Activated T-cell treated with anti-CD3 and anti-CD28 coated beads, Interleukin-2, amount 50 U/mL, for 72 hours (primary cell): ENCODE measurements at regions not wholly inside any gene's neighbourhood (a gene's known extent, or its start where the extent isn't known, plus 50 kb on each side); places are given as distances from the start of the nearest gene placed in this dataset.
"Not testable (repeated sequence)": the region's sequence is repeated elsewhere in the genome, so short reads cannot be mapped to it uniquely, and the experiment has no call there.

Experiments
- ATAC-seq, 2 donors: fragments of 150-1000 bp; cut with Tn5 transposase; replicated peaks in 1 of 2; 2 replicates each; pipeline ENCODE4 v1.10.0; 2021; ENCODE audit warnings: moderate library complexity in 2 of 2, mild to moderate bottlenecking in 1 of 2
- DNase-seq, 2 donors: peaks; one replicate each; pipeline ENCODE4 v3.0.0; 2021 to 2022; ENCODE audit warnings: mixed read lengths in 1 of 2
- H3K27ac Mint-ChIP-seq: one replicate; pipeline ENCODE4 v1.8.0; 2022; ENCODE audit warnings: mild to moderate bottlenecking, moderate library complexity, mixed read lengths
- H3K27me3 Mint-ChIP-seq: one replicate; pipeline ENCODE4 v1.8.0; 2022; ENCODE audit warnings: low read depth, mixed read lengths
- H3K36me3 Mint-ChIP-seq, 2 donors: one replicate each; pipeline ENCODE4 v1.8.0; 2022; ENCODE audit warnings: mixed read lengths in 2 of 2, mild to moderate bottlenecking in 1 of 2; ENCODE audit not compliant: insufficient read depth in 2 of 2
- H3K4me1 Mint-ChIP-seq: one replicate; pipeline ENCODE4 v1.8.0; 2022; ENCODE audit warnings: low read depth, mixed read lengths
- H3K4me3 Mint-ChIP-seq, 2 donors: one replicate each; pipeline ENCODE4 v1.8.0; 2022; ENCODE audit warnings: mild to moderate bottlenecking in 2 of 2, mixed read lengths in 2 of 2, moderate library complexity in 2 of 2
- H3K9me3 Mint-ChIP-seq, 2 donors: one replicate each; pipeline ENCODE4 v1.8.0; 2022; ENCODE audit warnings: mixed read lengths in 2 of 2

- ATAC-seq: no peak
- Mint-ChIP-seq H3K27me3 (no peaks in the 10 kb centered on the region), H3K9me3 (peaks cover 7 to 12% of the 10 kb centered on the region in 2 donors), H3K27ac (no peak overlapping the region), H3K36me3 (no peaks in the 10 kb centered on the region), H3K4me3 (no peak overlapping the region), H3K4me1 (no peaks in the 10 kb centered on the region)
- no peak for DNase-seq
Measured at GRCh38 chr7:34445653-34446052, 212.4 kb upstream of the NPSR1 start.

GRCh38 chr7:34448531-34448930 lies 209.5 kb upstream of the NPSR1 start:
- DNase-seq, H3K36me3 Mint-ChIP-seq, H3K27ac Mint-ChIP-seq, H3K4me1 Mint-ChIP-seq, H3K4me3 Mint-ChIP-seq, H3K27me3 Mint-ChIP-seq, ATAC-seq: not testable (repeated sequence)
- peaks cover 7 to 12% of the 10 kb centered on the region in 2 donors for H3K9me3 Mint-ChIP-seq

GRCh38 chr7:34449765-34450164 lies 208.3 kb upstream of the NPSR1 start:
- ATAC-seq (no peak), DNase-seq (no peak)
- Mint-ChIP-seq H3K4me3 (no peak overlapping the region), H3K4me1 (no peaks in the 10 kb centered on the region), H3K9me3 (peaks cover 7 to 8% of the 10 kb centered on the region in 2 donors), H3K27ac (no peak overlapping the region), H3K27me3 (no peaks in the 10 kb centered on the region), H3K36me3 (no peaks in the 10 kb centered on the region)

- ATAC-seq (no peak), DNase-seq (no peak)
- H3K27ac Mint-ChIP-seq: no peak overlapping the region
Measured at GRCh38 chr7:34451183-34451582, 206.8 kb upstream of the NPSR1 start.

GRCh38 chr7:34451923-34452322 lies 206.1 kb upstream of the NPSR1 start:
- H3K27ac Mint-ChIP-seq: no peak overlapping the region
- no peaks in the 10 kb centered on the region for H3K27me3 Mint-ChIP-seq
- ATAC-seq (no peak), DNase-seq (no peak)
- H3K4me1 Mint-ChIP-seq: no peaks in the 10 kb centered on the region
- H3K4me3 Mint-ChIP-seq: no peak overlapping the region
- no peaks in the 10 kb centered on the region for H3K36me3 Mint-ChIP-seq
- H3K9me3 Mint-ChIP-seq: peaks cover 2 to 6% of the 10 kb centered on the region in 2 donors

More at GRCh38 chr7:34451183-34451582, 206.8 kb upstream of the NPSR1 start:
- Mint-ChIP-seq H3K4me1 (no peaks in the 10 kb centered on the region), H3K36me3 (no peaks in the 10 kb centered on the region), H3K27me3 (no peaks in the 10 kb centered on the region), H3K9me3 (peaks cover 4% of the 10 kb centered on the region in 2 donors), H3K4me3 (no peak overlapping the region)

GRCh38 chr7:34452363-34452762 lies 205.7 kb upstream of the NPSR1 start:
- no peak overlapping the region for H3K27ac Mint-ChIP-seq
- ATAC-seq: no peak
- no peak for DNase-seq
- H3K36me3 Mint-ChIP-seq: no peaks in the 10 kb centered on the region
- H3K4me3 Mint-ChIP-seq: no peak overlapping the region
- H3K9me3 Mint-ChIP-seq: peaks cover 2 to 6% of the 10 kb centered on the region in 2 donors
- no peaks in the 10 kb centered on the region for H3K4me1 Mint-ChIP-seq
- no peaks in the 10 kb centered on the region for H3K27me3 Mint-ChIP-seq

- H3K4me1 Mint-ChIP-seq: no peaks in the 10 kb centered on the region
Measured at GRCh38 chr7:34453150-34453549, 204.9 kb upstream of the NPSR1 start.

GRCh38 chr7:34454381-34454780 lies 203.6 kb upstream of the NPSR1 start:
- ATAC-seq (no peak), DNase-seq (no peak)
- no peak overlapping the region for H3K27ac Mint-ChIP-seq
- no peaks in the 10 kb centered on the region for H3K27me3 Mint-ChIP-seq
- no peak overlapping the region for H3K4me3 Mint-ChIP-seq
- peaks cover 4 to 5% of the 10 kb centered on the region in 2 donors for H3K9me3 Mint-ChIP-seq
- no peaks in the 10 kb centered on the region for H3K4me1 Mint-ChIP-seq
- no peaks in the 10 kb centered on the region for H3K36me3 Mint-ChIP-seq

More at GRCh38 chr7:34453150-34453549, 204.9 kb upstream of the NPSR1 start:
- no peaks in the 10 kb centered on the region for H3K36me3 Mint-ChIP-seq
- H3K27me3 Mint-ChIP-seq: no peaks in the 10 kb centered on the region
- H3K27ac Mint-ChIP-seq: no peak overlapping the region
- peaks cover 2 to 6% of the 10 kb centered on the region in 2 donors for H3K9me3 Mint-ChIP-seq
- DNase-seq (no peak), ATAC-seq (no peak)
- no peak overlapping the region for H3K4me3 Mint-ChIP-seq

- peaks cover 0 to 2% of the 10 kb centered on the region in 2 donors for H3K36me3 Mint-ChIP-seq
- no peaks in the 10 kb centered on the region for H3K27me3 Mint-ChIP-seq
- DNase-seq (no peak), ATAC-seq (no peak)
- no peaks in the 10 kb centered on the region for H3K4me1 Mint-ChIP-seq
- H3K9me3 Mint-ChIP-seq: peaks cover 9 to 14% of the 10 kb centered on the region in 2 donors
- no peak overlapping the region for H3K27ac Mint-ChIP-seq
- no peak overlapping the region for H3K4me3 Mint-ChIP-seq
Measured at GRCh38 chr7:34457329-34457728, 200.7 kb upstream of the NPSR1 start.

- Mint-ChIP-seq H3K4me1 (no peaks in the 10 kb centered on the region), H3K27ac (no peak overlapping the region), H3K36me3 (peaks cover 0 to 2% of the 10 kb centered on the region in 2 donors), H3K27me3 (no peaks in the 10 kb centered on the region), H3K4me3 (no peak overlapping the region), H3K9me3 (peaks cover 13 to 16% of the 10 kb centered on the region in 2 donors)
- ATAC-seq (no peak), DNase-seq (no peak)
Measured at GRCh38 chr7:34463830-34464229, 194.2 kb upstream of the NPSR1 start.

- no peak for DNase-seq
- Mint-ChIP-seq H3K4me3 (no peak overlapping the region), H3K27me3 (no peaks in the 10 kb centered on the region), H3K9me3 (peaks cover 11 to 14% of the 10 kb centered on the region in 2 donors), H3K36me3 (peaks cover 0 to 5% of the 10 kb centered on the region in 2 donors), H3K4me1 (no peaks in the 10 kb centered on the region), H3K27ac (no peak overlapping the region)
- no peak for ATAC-seq
Measured at GRCh38 chr7:34471844-34472243, 186.2 kb upstream of the NPSR1 start.

- Mint-ChIP-seq H3K36me3 (no peaks in the 10 kb centered on the region), H3K9me3 (peaks cover 5 to 8% of the 10 kb centered on the region in 2 donors), H3K27ac (no peak overlapping the region), H3K27me3 (no peaks in the 10 kb centered on the region), H3K4me3 (no peak overlapping the region), H3K4me1 (no peaks in the 10 kb centered on the region)
- DNase-seq (no peak), ATAC-seq (no peak)
Measured at GRCh38 chr7:34486371-34486770, 171.6 kb upstream of the NPSR1 start.

GRCh38 chr7:34487391-34488115 lies 170.5 kb upstream of the NPSR1 start:
- Mint-ChIP-seq H3K4me3 (no peak overlapping the region), H3K9me3 (peaks cover 5 to 8% of the 10 kb centered on the region in 2 donors), H3K4me1 (no peaks in the 10 kb centered on the region), H3K36me3 (no peaks in the 10 kb centered on the region), H3K27me3 (no peaks in the 10 kb centered on the region), H3K27ac (no peak overlapping the region)
- DNase-seq: no peak
- no peak for ATAC-seq

GRCh38 chr7:34488766-34489165 lies 169.3 kb upstream of the NPSR1 start:
- H3K27ac Mint-ChIP-seq: no peak overlapping the region
- DNase-seq (no peak), ATAC-seq (no peak)
- H3K9me3 Mint-ChIP-seq: peaks cover 8 to 9% of the 10 kb centered on the region in 2 donors
- H3K4me3 Mint-ChIP-seq: no peak overlapping the region
- H3K4me1 Mint-ChIP-seq: no peaks in the 10 kb centered on the region
- no peaks in the 10 kb centered on the region for H3K27me3 Mint-ChIP-seq
- no peaks in the 10 kb centered on the region for H3K36me3 Mint-ChIP-seq
